ENCODE measurements at regions not wholly inside any gene's neighbourhood (a gene's known extent, or its start where the extent isn't known, plus 50 kb on each side); places are given as distances from the start of the nearest gene placed in this dataset.
"Not testable (repeated sequence)": the region's sequence is repeated elsewhere in the genome, so short reads cannot be mapped to it uniquely, and the experiment has no call there.

- intact Hi-C loops (cut with DNase I) = loop anchor here (5.0 kb wide), 1 partner anchor 122 kb away; the partner anchor contains the start of gene GOSR1
- no peak for DNase-seq
- ATAC-seq (ENCODE audit: poor library complexity) = no peak
Measured at GRCh38 chr17:30599428-30600059, 122.3 kb downstream of the GOSR1 start.

- intact Hi-C loops (cut with DNase I) = no loop called here
- no peak for ATAC-seq (ENCODE audit: poor library complexity)
- DNase-seq = no peak
Measured at GRCh38 chr17:30597776-30598288, 120.6 kb downstream of the GOSR1 start.

GRCh38 chr17:30596948-30597775 is 120.0 kb downstream of the GOSR1 start:
- intact Hi-C loops (cut with DNase I); ATAC-seq (ENCODE audit: poor library complexity); DNase-seq: not testable (repeated sequence)

GRCh38 chr17:30594953-30595371 is 117.8 kb downstream of the GOSR1 start:
- DNase-seq; ATAC-seq (ENCODE audit: poor library complexity); intact Hi-C loops (cut with DNase I): not testable (repeated sequence)

- intact Hi-C loops (cut with DNase I) = no loop called here
- ATAC-seq (ENCODE audit: poor library complexity) (no peak), DNase-seq (no peak)
Measured at GRCh38 chr17:30594223-30594952, 117.2 kb downstream of the GOSR1 start.

GRCh38 chr17:30590081-30590733 is 113.0 kb downstream of the GOSR1 start:
- intact Hi-C loops (cut with DNase I) = no loop called here
- DNase-seq = no peak
- no peak for ATAC-seq (ENCODE audit: poor library complexity)

- ATAC-seq (ENCODE audit: poor library complexity) (no peak), DNase-seq (no peak)
- intact Hi-C loops (cut with DNase I) = no loop called here
Measured at GRCh38 chr17:30589431-30589830, 112.2 kb downstream of the GOSR1 start.

GRCh38 chr17:30588798-30589247 is 111.6 kb downstream of the GOSR1 start:
- intact Hi-C loops (cut with DNase I) = no loop called here
- ATAC-seq (ENCODE audit: poor library complexity) (no peak), DNase-seq (no peak)

- intact Hi-C loops (cut with DNase I) = no loop called here
- no peak for ATAC-seq (ENCODE audit: poor library complexity)
- DNase-seq = no peak
Measured at GRCh38 chr17:30586818-30587595, 109.8 kb downstream of the GOSR1 start.

GRCh38 chr17:30584810-30585209 is 107.6 kb downstream of the GOSR1 start:
- no peak for ATAC-seq (ENCODE audit: poor library complexity)
- intact Hi-C loops (cut with DNase I) = no loop called here
- DNase-seq = no peak

GRCh38 chr17:30580916-30581315 is 103.7 kb downstream of the GOSR1 start:
- ATAC-seq (ENCODE audit: poor library complexity) (no peak), DNase-seq (no peak)
- intact Hi-C loops (cut with DNase I) = no loop called here

- ATAC-seq (ENCODE audit: poor library complexity) = no peak
Measured at GRCh38 chr17:30579610-30580315, 102.6 kb downstream of the GOSR1 start.

GRCh38 chr17:30578015-30578717 is 101.0 kb downstream of the GOSR1 start:
- intact Hi-C loops (cut with DNase I); ATAC-seq (ENCODE audit: poor library complexity); DNase-seq: not testable (repeated sequence)

More at GRCh38 chr17:30579610-30580315, 102.6 kb downstream of the GOSR1 start:
- no peak for DNase-seq
- intact Hi-C loops (cut with DNase I) = no loop called here
